PC-9 (cell line): ENCODE measurements at regions not wholly inside any gene's neighbourhood (a gene's known extent, or its start where the extent isn't known, plus 50 kb on each side); places are given as distances from the start of the nearest gene placed in this dataset.

Source experiments
- BruUV-seq: library from RNA; stranded (reverse); fragments of 400-500 nt; replicated peaks from 2 replicates; lab custom pipeline; 2021; lab: Mats Ljungman, UMichigan
- CTCF ChIA-PET: fragments of 300-600 bp; sonication (Branson Sonifier 250); formaldehyde crosslinking; loops from one replicate; lab custom pipeline; 2022; ENCODE audit warnings: antibody characterized with exemption; lab: Charles Lee
- POLR2A ChIA-PET: fragments of 300-600 bp; sonication (Branson Sonifier 250); formaldehyde crosslinking; loops from one replicate; lab custom pipeline; 2022; ENCODE audit warnings: antibody characterized with exemption; ENCODE audit not compliant: unreplicated experiment; lab: Charles Lee
- DNase-seq, 2 experiments: peaks; one replicate each; pipeline versions ENCODE4 v3.0.0 to v3.0.0-alpha.2; 2015 to 2022; ENCODE audit warnings: mixed read lengths in 1 of 2
- H2AFZ ChIP-seq: fragments of 200-600 bp; sonication (generic); 2 replicates; pipeline ENCODE4 v1.8.1; 2017; ENCODE audit warnings: antibody characterized with exemption
- H3F3A ChIP-seq: fragments of 200-600 bp; sonication (generic); 2 replicates; pipeline ENCODE4 v1.8.1; 2017; ENCODE audit warnings: antibody characterized with exemption, mild to moderate bottlenecking, low read depth; ENCODE audit not compliant: insufficient read depth
- H3K27ac ChIP-seq: fragments of 200-600 bp; sonication (generic); 2 replicates; pipeline ENCODE4 v1.6.1; 2016; ENCODE audit warnings: mixed run types
- H3K27me3 ChIP-seq: fragments of 200-600 bp; sonication (generic); 2 replicates; pipeline ENCODE4 v1.6.1; 2016; ENCODE audit warnings: low read depth, mixed run types; ENCODE audit not compliant: insufficient read depth
- H3K36me3 ChIP-seq: fragments of 200-600 bp; sonication (generic); 2 replicates; pipeline ENCODE4 v1.6.1; 2016; ENCODE audit warnings: low read depth, mixed run types
- H3K4me1 ChIP-seq: fragments of 200-600 bp; sonication (generic); replicated peaks from 2 replicates; pipeline ENCODE4 v1.6.1; 2016; ENCODE audit warnings: mixed run types; ENCODE audit not compliant: insufficient read depth
- H3K4me2 ChIP-seq: fragments of 200-600 bp; sonication (generic); 2 replicates; pipeline ENCODE4 v1.6.1; 2017; ENCODE audit warnings: mixed run types
- H3K4me3 ChIP-seq: fragments of 200-600 bp; sonication (generic); 2 replicates; pipeline ENCODE4 v1.6.1; 2016; ENCODE audit warnings: mixed run types
- H3K79me2 ChIP-seq: fragments of 200-600 bp; sonication (generic); 2 replicates; pipeline ENCODE4 v1.6.1; 2017; ENCODE audit warnings: low read depth, mixed run types
- H3K9me2 ChIP-seq: fragments of 200-600 bp; sonication (generic); 2 replicates; pipeline ENCODE4 v1.8.1; 2017; ENCODE audit warnings: mild to moderate bottlenecking; ENCODE audit not compliant: insufficient read depth
- H3K9me3 ChIP-seq: fragments of 200-600 bp; sonication (generic); 2 replicates; pipeline ENCODE4 v1.8.1; 2016; ENCODE audit warnings: low read depth; ENCODE audit not compliant: insufficient read depth
- H4K20me1 ChIP-seq: fragments of 200-600 bp; sonication (generic); 2 replicates; pipeline ENCODE4 v1.8.1; 2017; ENCODE audit not compliant: insufficient read depth
- CTCF ChIP-seq: fragments of 200-600 bp; sonication (generic); conservative IDR thresholded peaks from 2 replicates; pipeline ENCODE4 v1.6.1; 2017; ENCODE audit warnings: mixed run types, antibody characterized with exemption, mild to moderate bottlenecking, moderate library complexity
- EZH2 ChIP-seq: fragments of 200-600 bp; sonication (generic); IDR thresholded peaks from 2 replicates; pipeline ENCODE4 v1.8.0; 2017; ENCODE audit warnings: antibody characterized with exemption, low read depth
- intact Hi-C: fragments of 100-400 bp; cut with micrococcal nuclease; formaldehyde crosslinking; loops from one replicate; pipeline ENCODE4 v1.10.0; 2022; ENCODE audit not compliant: unreplicated experiment

GRCh38 chr9:105842023-105842644 is 147.8 kb downstream of the TMEM38B start:
- CTCF ChIA-PET, result interaction anchor here (0.5 to 0.8 kb wide), 3 partner anchors 39 to 952 kb away, joined by 4 to 10 read pairs (median 8); no protein-coding TSS in a partner anchor
- Histone ChIP-seq H4K20me1 (no peaks in the 10 kb centered on the region), H3K9me2 (no peaks in the 10 kb centered on the region), H3F3A (no peaks in the 10 kb centered on the region), H3K4me3 (no peak overlapping the region), H3K4me1 (no peaks in the 10 kb centered on the region), H3K9me3 (no peaks in the 10 kb centered on the region), H3K27ac (no peak overlapping the region), H3K79me2 (no peaks in the 10 kb centered on the region), H2AFZ (no peak overlapping the region), H3K36me3 (no peaks in the 10 kb centered on the region), H3K4me2 (no peak overlapping the region), H3K27me3 (no peaks in the 10 kb centered on the region)
- POLR2A ChIA-PET, result interaction anchor here (0.7 kb wide), 1 partner anchor 71 kb away, joined by 6 read pairs; no protein-coding TSS in a partner anchor
- intact Hi-C loops, result loop anchor here (1.0 kb wide), 1 partner anchor 1330 kb away; no protein-coding TSS in a partner anchor
- TF ChIP-seq EZH2, result no peak
- TF ChIP-seq CTCF, result peak; percentile 97
- DNase-seq, result peak; percentile 29 to 36
- no TSS peak for BruUV-seq

GRCh38 chr9:105846825-105847224 is 152.5 kb downstream of the TMEM38B start:
- no peak overlapping the region for H3K4me3 ChIP-seq
- no peak overlapping the region for H2AFZ ChIP-seq
- TF ChIP-seq EZH2, result no peak
- no peak for TF ChIP-seq CTCF
- no peaks in the 10 kb centered on the region for H3K4me1 ChIP-seq
- H3K27ac ChIP-seq, result no peak overlapping the region
- no peak for DNase-seq
- H3K36me3 ChIP-seq, result no peaks in the 10 kb centered on the region
- no TSS peak for BruUV-seq
- no peaks in the 10 kb centered on the region for H3K27me3 ChIP-seq
- H3K9me3 ChIP-seq, result no peaks in the 10 kb centered on the region
- H3F3A ChIP-seq, result no peaks in the 10 kb centered on the region
- intact Hi-C loops, result no loop called here
- no peaks in the 10 kb centered on the region for H3K79me2 ChIP-seq
- POLR2A ChIA-PET, result no interaction called here
- CTCF ChIA-PET, result no interaction called here
- H3K4me2 ChIP-seq, result no peak overlapping the region
- no peaks in the 10 kb centered on the region for H3K9me2 ChIP-seq
- no peaks in the 10 kb centered on the region for H4K20me1 ChIP-seq

GRCh38 chr9:105850852-105851500 is 156.6 kb downstream of the TMEM38B start:
- H3K9me3 ChIP-seq, result no peaks in the 10 kb centered on the region
- no peak for DNase-seq
- intact Hi-C loops, result no loop called here
- no peaks in the 10 kb centered on the region for H4K20me1 ChIP-seq
- no peaks in the 10 kb centered on the region for H3K27me3 ChIP-seq
- no TSS peak for BruUV-seq
- H3K4me2 ChIP-seq, result no peak overlapping the region
- POLR2A ChIA-PET, result no interaction called here
- no peaks in the 10 kb centered on the region for H3K9me2 ChIP-seq
- no peaks in the 10 kb centered on the region for H3F3A ChIP-seq
- CTCF ChIA-PET, result no interaction called here
- TF ChIP-seq EZH2 (no peak), CTCF (no peak)
- H3K79me2 ChIP-seq, result no peaks in the 10 kb centered on the region
- H3K27ac ChIP-seq, result no peak overlapping the region
- H3K4me1 ChIP-seq, result no peaks in the 10 kb centered on the region
- no peak overlapping the region for H2AFZ ChIP-seq
- no peak overlapping the region for H3K4me3 ChIP-seq
- no peaks in the 10 kb centered on the region for H3K36me3 ChIP-seq
